GM18505 (cell line): ENCODE measurements at regions not wholly inside any gene's neighbourhood (a gene's known extent, or its start where the extent isn't known, plus 50 kb on each side); places are given as distances from the start of the nearest gene placed in this dataset.
"Not testable (repeated sequence)": the region's sequence is repeated elsewhere in the genome, so short reads cannot be mapped to it uniquely, and the experiment has no call there.

Experiments
- ATAC-seq: cut with Tn5 transposase; IDR thresholded peaks from one replicate; pipeline ENCODE4 v1.9.1; 2021; ENCODE audit not compliant: unreplicated experiment
- POLR2A ChIP-seq: IDR thresholded peaks from 4 replicates; pipeline ENCODE4 v1.6.1; 2011; ENCODE audit warnings: borderline replicate concordance; ENCODE audit not compliant: insufficient read depth, insufficient read length; ENCODE audit errors: extremely low read depth

DNA sequence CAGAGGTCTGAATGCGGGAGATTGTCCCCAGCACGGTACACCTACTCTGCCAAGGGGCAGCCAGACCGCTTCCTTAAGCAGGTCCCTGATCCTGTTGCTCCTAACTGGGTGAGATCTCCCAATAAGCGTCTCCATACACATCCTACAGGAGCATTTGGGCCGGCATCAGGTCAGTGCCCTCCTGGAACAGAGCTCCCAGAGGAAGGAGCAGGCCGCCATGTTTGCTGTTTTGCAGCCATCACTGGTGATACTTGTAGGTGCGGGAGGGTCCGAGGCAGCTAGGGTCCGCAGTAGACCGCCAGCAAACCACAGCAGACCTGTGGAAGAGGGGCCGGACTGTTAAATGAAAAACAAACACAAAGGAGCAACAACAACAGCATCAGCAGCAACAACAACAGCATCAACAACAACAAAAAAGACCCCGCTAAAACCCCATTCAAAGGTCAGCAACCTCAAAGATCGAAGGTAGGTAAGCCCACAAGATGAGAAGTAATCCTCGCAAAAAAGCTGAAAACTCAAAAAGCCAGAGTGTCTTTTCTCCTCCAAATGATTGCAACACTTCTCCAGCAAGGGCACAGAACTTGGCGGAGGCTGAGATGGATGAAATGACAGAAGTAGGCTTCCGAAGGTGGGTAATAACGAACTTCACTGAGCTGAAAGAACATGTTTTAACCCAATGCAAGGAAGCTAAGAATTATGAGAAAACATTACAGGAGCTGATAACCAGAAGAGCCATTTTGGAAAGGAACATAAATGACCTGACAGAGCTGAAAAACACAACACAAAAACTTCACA lies 79.0 kb upstream of the CDH7 start:
- no peak for ATAC-seq
- no peak for TF ChIP-seq POLR2A

DNA sequence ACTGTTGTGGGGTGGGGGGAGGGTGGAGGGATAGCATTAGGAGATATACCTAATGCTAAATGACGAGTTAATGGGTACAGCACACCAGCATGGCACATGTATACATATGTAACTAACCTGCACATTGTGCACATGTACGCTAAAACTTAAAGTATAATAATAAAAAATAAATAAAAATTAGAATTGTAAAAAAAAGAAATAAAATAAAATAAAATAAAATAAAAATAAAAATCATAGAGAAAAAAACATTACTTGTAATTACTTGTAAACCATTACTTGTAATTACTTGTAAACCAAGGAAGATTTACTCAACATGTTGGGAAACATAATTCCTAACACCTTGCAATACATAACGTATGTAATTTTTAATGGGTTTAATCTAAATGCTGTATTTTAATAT lies 80.7 kb upstream of the CDH7 start:
- ATAC-seq = not testable (repeated sequence)

GRCh38 chr18:65661391-65661790 lies 89.4 kb upstream of the CDH7 start:
- no peak for ATAC-seq
- no peak for TF ChIP-seq POLR2A

GRCh38 chr18:65659912-65660311 lies 90.9 kb upstream of the CDH7 start:
- ATAC-seq = no peak
- no peak for TF ChIP-seq POLR2A

DNA sequence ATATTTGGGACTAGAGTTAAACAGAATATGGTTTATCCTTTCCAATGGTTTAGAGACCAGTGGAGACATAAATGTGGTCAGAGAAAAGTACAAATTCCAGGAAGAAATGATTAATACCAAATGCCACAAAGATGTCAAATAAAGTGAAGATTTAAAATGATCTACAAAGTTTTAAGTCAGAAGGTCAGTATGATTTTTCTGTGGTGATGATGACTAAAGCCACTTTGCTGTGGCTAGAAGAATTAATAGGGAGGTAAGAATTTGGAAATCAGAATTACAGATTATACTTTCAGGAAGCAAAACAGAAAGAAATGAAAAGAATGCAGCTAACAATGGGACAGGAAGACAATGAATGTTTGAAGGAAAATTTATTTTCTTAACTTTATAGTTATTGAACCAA lies 91.5 kb upstream of the CDH7 start:
- no peak for ATAC-seq

GRCh38 chr18:65651192-65651591 lies 99.6 kb upstream of the CDH7 start:
- no peak for TF ChIP-seq POLR2A

More for the DNA sequence above, 91.5 kb upstream of the CDH7 start:
- no peak for TF ChIP-seq POLR2A

GRCh38 chr18:65632236-65632635 lies 118.6 kb upstream of the CDH7 start:
- ATAC-seq = no peak
- TF ChIP-seq POLR2A = no peak

More at GRCh38 chr18:65651192-65651591, 99.6 kb upstream of the CDH7 start:
- no peak for ATAC-seq

- no peak for TF ChIP-seq POLR2A
- ATAC-seq = no peak
These were observed 119.0 kb upstream of the CDH7 start for GRCh38 chr18:65631766-65632165.

- TF ChIP-seq POLR2A = no peak
- no peak for ATAC-seq
These were observed 122.4 kb upstream of the CDH7 start for GRCh38 chr18:65628390-65628789.

GRCh38 chr18:65623676-65624075 lies 127.1 kb upstream of the CDH7 start:
- TF ChIP-seq POLR2A = no peak
- ATAC-seq = no peak

- no peak for ATAC-seq
- no peak for TF ChIP-seq POLR2A
These were observed 128.4 kb upstream of the CDH7 start for GRCh38 chr18:65622436-65622835.

DNA sequence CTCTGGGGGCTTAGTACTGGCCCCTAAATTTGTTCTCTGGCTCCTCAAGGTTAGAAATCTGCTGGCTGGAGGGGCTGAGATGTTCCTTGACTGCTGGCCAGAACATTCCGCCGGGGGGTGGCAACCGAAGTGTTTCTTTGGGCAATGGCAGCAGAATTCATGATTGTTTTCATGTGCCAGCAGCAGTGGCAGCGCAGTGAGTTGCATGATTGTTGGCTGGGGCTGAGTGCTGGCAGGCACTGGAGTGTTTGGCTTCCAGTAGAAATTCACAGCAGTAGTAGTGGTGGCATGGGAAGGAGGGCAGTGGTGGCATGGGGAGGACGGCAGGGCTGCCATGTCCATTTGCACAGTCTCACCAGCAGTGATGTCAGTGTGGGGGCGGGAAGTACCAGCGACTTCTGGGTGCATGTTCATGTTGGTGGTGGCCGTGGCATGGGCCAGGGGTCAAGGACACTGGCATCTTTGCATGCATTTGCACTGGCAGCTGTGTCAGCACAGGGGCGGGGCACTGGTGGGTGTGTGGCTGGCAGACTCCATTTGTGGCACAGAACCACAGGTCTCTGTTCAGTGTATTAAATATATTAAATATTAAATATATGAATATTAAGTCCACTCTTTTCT lies 130.6 kb upstream of the CDH7 start:
- ATAC-seq = no peak
- TF ChIP-seq POLR2A = no peak

GRCh38 chr18:65610939-65611338 lies 139.9 kb upstream of the CDH7 start:
- no peak for TF ChIP-seq POLR2A
- no peak for ATAC-seq

GRCh38 chr18:65608471-65608870 lies 142.3 kb upstream of the CDH7 start:
- no peak for TF ChIP-seq POLR2A
- ATAC-seq = no peak
